ENCODE measurements at regions not wholly inside any gene's neighbourhood (a gene's known extent, or its start where the extent isn't known, plus 50 kb on each side); places are given as distances from the start of the nearest gene placed in this dataset.

DNA sequence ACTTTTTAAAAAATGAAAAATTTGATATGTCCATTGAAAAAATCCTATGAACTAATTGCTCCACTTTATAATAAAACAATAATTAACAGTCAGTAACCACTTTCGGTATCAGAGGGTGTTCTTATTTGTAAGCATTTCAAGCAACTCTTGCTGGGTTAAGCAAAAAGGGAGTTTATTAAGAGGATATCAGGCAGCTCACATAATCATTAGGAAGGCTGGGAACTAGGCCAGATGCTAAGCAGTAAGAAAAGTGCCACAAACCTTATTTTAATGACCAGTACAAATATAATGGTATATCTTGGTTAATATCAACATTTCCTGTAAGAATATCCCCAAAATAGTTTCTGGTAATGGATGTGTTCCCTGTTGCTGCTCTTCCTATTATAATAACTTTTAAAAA, 2618.3 kb upstream of the PCDH20 start:
- Mint-ChIP-seq H3K27me3 (no peaks in the 10 kb centered on the region), H3K27ac (no peak overlapping the region)
- ATAC-seq: no peak

GRCh38 chr13:64029343-64030093, 2613.9 kb upstream of the PCDH20 start:
- Mint-ChIP-seq H3K9me3 (peaks cover 12% of the 10 kb centered on the region), H3K27ac (no peak overlapping the region), H3K4me1 (no peaks in the 10 kb centered on the region), H3K27me3 (no peaks in the 10 kb centered on the region), H3K4me3 (no peak overlapping the region), H3K36me3 (ENCODE audit: low read depth) (no peaks in the 10 kb centered on the region)
- DNase-seq (no peak), ATAC-seq (no peak)

More for the DNA sequence above, 2618.3 kb upstream of the PCDH20 start:
- Mint-ChIP-seq H3K9me3 (peaks cover 1% of the 10 kb centered on the region), H3K4me3 (no peak overlapping the region), H3K36me3 (ENCODE audit: low read depth) (no peaks in the 10 kb centered on the region), H3K4me1 (no peaks in the 10 kb centered on the region)
- no peak for DNase-seq

- Mint-ChIP-seq H3K27ac (no peak overlapping the region), H3K27me3 (no peaks in the 10 kb centered on the region)
Observed at GRCh38 chr13:64028551-64028950, 2612.9 kb upstream of the PCDH20 start.

GRCh38 chr13:64020126-64020525, 2604.5 kb upstream of the PCDH20 start:
- Mint-ChIP-seq H3K4me3 (no peak overlapping the region), H3K36me3 (ENCODE audit: low read depth) (no peaks in the 10 kb centered on the region), H3K9me3 (peaks cover 16% of the 10 kb centered on the region)

More at GRCh38 chr13:64028551-64028950, 2612.9 kb upstream of the PCDH20 start:
- H3K4me1 Mint-ChIP-seq: no peaks in the 10 kb centered on the region
- peaks cover 12% of the 10 kb centered on the region for H3K9me3 Mint-ChIP-seq
- H3K36me3 Mint-ChIP-seq (ENCODE audit: low read depth): no peaks in the 10 kb centered on the region
- no peak overlapping the region for H3K4me3 Mint-ChIP-seq
- DNase-seq (no peak), ATAC-seq (no peak)

GRCh38 chr13:64007339-64007738, 2591.7 kb upstream of the PCDH20 start:
- no peak overlapping the region for H3K27ac Mint-ChIP-seq
- no peak for ATAC-seq

More at GRCh38 chr13:64020126-64020525, 2604.5 kb upstream of the PCDH20 start:
- Mint-ChIP-seq H3K27me3 (no peaks in the 10 kb centered on the region), H3K27ac (no peak overlapping the region), H3K4me1 (no peaks in the 10 kb centered on the region)
- DNase-seq (no peak), ATAC-seq (no peak)

GRCh38 chr13:64000321-64000720, 2584.7 kb upstream of the PCDH20 start:
- no peaks in the 10 kb centered on the region for H3K4me1 Mint-ChIP-seq
- no peaks in the 10 kb centered on the region for H3K27me3 Mint-ChIP-seq

More at GRCh38 chr13:64007339-64007738, 2591.7 kb upstream of the PCDH20 start:
- Mint-ChIP-seq H3K9me3 (peaks cover 16% of the 10 kb centered on the region), H3K4me1 (no peaks in the 10 kb centered on the region), H3K27me3 (no peaks in the 10 kb centered on the region), H3K36me3 (ENCODE audit: low read depth) (no peaks in the 10 kb centered on the region), H3K4me3 (no peak overlapping the region)
- DNase-seq: no peak

DNA sequence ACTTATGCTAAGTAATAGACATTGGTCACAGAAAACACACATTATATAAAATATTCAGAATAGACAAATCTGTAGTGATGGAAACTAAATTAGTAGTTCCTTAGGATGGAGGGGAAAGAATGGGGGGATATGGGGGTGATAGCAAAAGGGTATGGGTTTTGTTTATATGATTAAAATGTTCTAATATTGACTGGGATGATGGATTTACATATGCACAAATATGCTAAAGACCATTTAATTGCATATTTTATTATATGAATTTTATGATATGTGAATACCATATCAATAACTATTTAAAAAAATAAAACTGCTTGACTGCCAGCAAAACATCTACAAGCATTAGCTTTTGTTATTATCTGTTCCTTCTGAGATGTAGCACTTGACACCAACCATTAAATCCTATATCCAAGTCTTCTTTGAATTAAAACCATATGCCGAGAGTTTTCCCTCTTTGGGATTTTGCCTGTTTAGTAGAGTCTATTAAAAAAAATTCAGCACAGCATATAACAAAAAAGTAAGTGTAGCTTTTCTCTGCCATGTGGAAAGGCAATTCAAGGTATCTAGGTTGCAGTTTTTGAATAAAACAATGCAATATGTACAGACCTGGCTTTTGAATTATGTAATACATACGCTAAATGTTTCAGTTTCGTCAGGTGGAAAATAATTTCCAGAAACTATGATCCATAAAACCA, 2584.1 kb upstream of the PCDH20 start:
- Mint-ChIP-seq H3K27ac (no peak overlapping the region), H3K27me3 (no peaks in the 10 kb centered on the region), H3K4me1 (no peaks in the 10 kb centered on the region), H3K4me3 (no peak overlapping the region), H3K9me3 (peaks cover 4% of the 10 kb centered on the region), H3K36me3 (ENCODE audit: low read depth) (no peaks in the 10 kb centered on the region)
- ATAC-seq (no peak), DNase-seq (no peak)

More at GRCh38 chr13:64000321-64000720, 2584.7 kb upstream of the PCDH20 start:
- Mint-ChIP-seq H3K4me3 (no peak overlapping the region), H3K36me3 (ENCODE audit: low read depth) (no peaks in the 10 kb centered on the region), H3K27ac (no peak overlapping the region), H3K9me3 (peaks cover 9% of the 10 kb centered on the region)
- no peak for DNase-seq
- no peak for ATAC-seq

DNA sequence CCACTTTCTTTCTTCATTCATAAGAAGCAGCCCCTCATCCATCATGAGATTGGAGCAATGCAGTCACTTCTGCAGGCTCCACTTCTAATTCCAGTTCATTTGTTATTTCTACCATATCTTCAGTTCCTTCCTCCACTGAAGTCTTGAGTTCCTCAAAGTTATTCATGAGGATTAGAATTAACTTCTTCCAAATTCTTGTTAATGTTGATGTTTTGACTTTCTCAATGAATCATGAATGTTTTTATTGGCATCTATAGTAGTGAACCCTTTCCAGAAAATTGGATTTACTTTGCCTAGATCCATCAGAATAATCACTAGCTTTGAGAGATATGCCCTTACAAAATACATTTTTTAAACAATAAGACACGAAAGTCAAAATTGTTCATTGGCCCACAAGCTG, 2567.7 kb upstream of the PCDH20 start:
- Mint-ChIP-seq H3K4me1 (no peaks in the 10 kb centered on the region), H3K27me3 (no peaks in the 10 kb centered on the region), H3K9me3 (peaks cover 7% of the 10 kb centered on the region), H3K4me3 (no peak overlapping the region), H3K27ac (no peak overlapping the region), H3K36me3 (ENCODE audit: low read depth) (no peaks in the 10 kb centered on the region)
- DNase-seq (no peak), ATAC-seq (no peak)

DNA sequence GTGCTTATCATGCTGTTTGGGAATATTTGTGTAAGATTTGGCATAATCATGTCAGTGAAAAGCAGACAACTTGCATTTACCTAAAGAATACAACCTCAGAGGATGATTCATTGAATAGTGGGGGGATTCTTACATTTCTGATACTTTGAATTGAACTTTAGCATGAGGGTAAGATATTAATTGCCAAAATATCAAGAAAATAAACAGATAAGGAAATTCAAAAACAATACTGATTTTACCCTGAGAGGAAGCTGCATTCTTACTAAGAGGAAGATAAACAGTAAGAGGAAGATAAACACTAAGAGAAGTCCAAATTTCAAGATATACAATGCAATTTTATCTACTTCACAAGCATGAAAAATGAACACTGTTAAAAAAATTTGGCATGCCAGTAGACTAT, 2564.3 kb upstream of the PCDH20 start:
- Mint-ChIP-seq H3K27me3 (no peaks in the 10 kb centered on the region), H3K27ac (no peak overlapping the region), H3K9me3 (peaks cover 7% of the 10 kb centered on the region), H3K4me3 (no peak overlapping the region), H3K4me1 (no peaks in the 10 kb centered on the region), H3K36me3 (ENCODE audit: low read depth) (no peaks in the 10 kb centered on the region)
- DNase-seq (no peak), ATAC-seq (no peak)

- DNase-seq: no peak
- Mint-ChIP-seq H3K27ac (no peak overlapping the region), H3K9me3 (peaks cover 9% of the 10 kb centered on the region), H3K27me3 (no peaks in the 10 kb centered on the region), H3K4me3 (no peak overlapping the region), H3K4me1 (no peaks in the 10 kb centered on the region), H3K36me3 (ENCODE audit: low read depth) (no peaks in the 10 kb centered on the region)
- ATAC-seq: no peak
Observed at GRCh38 chr13:63972328-63972727, 2556.7 kb upstream of the PCDH20 start.

GRCh38 chr13:63954683-63955082, 2539.0 kb upstream of the PCDH20 start:
- no peaks in the 10 kb centered on the region for H3K36me3 Mint-ChIP-seq (ENCODE audit: low read depth)
- ATAC-seq: no peak
- no peak overlapping the region for H3K4me3 Mint-ChIP-seq
- no peaks in the 10 kb centered on the region for H3K27me3 Mint-ChIP-seq
- H3K4me1 Mint-ChIP-seq: no peaks in the 10 kb centered on the region
- no peak for DNase-seq
- peaks cover 27% of the 10 kb centered on the region for H3K9me3 Mint-ChIP-seq
- H3K27ac Mint-ChIP-seq: no peak overlapping the region

GRCh38 chr13:63948045-63948444, 2532.4 kb upstream of the PCDH20 start:
- peaks cover 4% of the 10 kb centered on the region for H3K9me3 Mint-ChIP-seq
- ATAC-seq (no peak), DNase-seq (no peak)
- no peak overlapping the region for H3K4me3 Mint-ChIP-seq
- no peak overlapping the region for H3K27ac Mint-ChIP-seq
- no peaks in the 10 kb centered on the region for H3K36me3 Mint-ChIP-seq (ENCODE audit: low read depth)
- H3K27me3 Mint-ChIP-seq: no peaks in the 10 kb centered on the region
- no peaks in the 10 kb centered on the region for H3K4me1 Mint-ChIP-seq

- no peak for DNase-seq
- ATAC-seq: no peak
- H3K4me3 Mint-ChIP-seq: no peak overlapping the region
- H3K4me1 Mint-ChIP-seq: no peaks in the 10 kb centered on the region
- H3K27ac Mint-ChIP-seq: no peak overlapping the region
- H3K27me3 Mint-ChIP-seq: no peaks in the 10 kb centered on the region
- no peaks in the 10 kb centered on the region for H3K9me3 Mint-ChIP-seq
- H3K36me3 Mint-ChIP-seq (ENCODE audit: low read depth): no peaks in the 10 kb centered on the region
Observed at GRCh38 chr13:63944911-63945310, 2529.3 kb upstream of the PCDH20 start.

GRCh38 chr13:63942372-63942771, 2526.7 kb upstream of the PCDH20 start:
- DNase-seq (no peak), ATAC-seq (no peak)
- no peak overlapping the region for H3K27ac Mint-ChIP-seq
- no peaks in the 10 kb centered on the region for H3K36me3 Mint-ChIP-seq (ENCODE audit: low read depth)
- H3K27me3 Mint-ChIP-seq: no peaks in the 10 kb centered on the region
- no peak overlapping the region for H3K4me3 Mint-ChIP-seq
- H3K9me3 Mint-ChIP-seq: peaks cover 3% of the 10 kb centered on the region
- no peaks in the 10 kb centered on the region for H3K4me1 Mint-ChIP-seq

- H3K27ac Mint-ChIP-seq: no peak overlapping the region
- H3K4me3 Mint-ChIP-seq: no peak overlapping the region
- peaks cover 19% of the 10 kb centered on the region for H3K9me3 Mint-ChIP-seq
- H3K27me3 Mint-ChIP-seq: no peaks in the 10 kb centered on the region
- DNase-seq (no peak), ATAC-seq (no peak)
- no peaks in the 10 kb centered on the region for H3K36me3 Mint-ChIP-seq (ENCODE audit: low read depth)
- no peaks in the 10 kb centered on the region for H3K4me1 Mint-ChIP-seq
Observed at GRCh38 chr13:63938851-63939250, 2523.2 kb upstream of the PCDH20 start.
